ENCODE measurements at regions not wholly inside any gene's neighbourhood (a gene's known extent, or its start where the extent isn't known, plus 50 kb on each side); places are given as distances from the start of the nearest gene placed in this dataset.

GRCh38 chr3:190204200-190204599, 83.5 kb upstream of the P3H2 start:
- no peak for TF ChIP-seq POLR2A (IDR thresholded peaks at IDR 0.05; ENCODE audit: low read length)
- TF ChIP-seq GATA1 (IDR thresholded peaks at IDR 0.05; ENCODE audit: low read depth, low read length) = no peak
